NCI-H774 (cell line): ENCODE measurements at regions not wholly inside any gene's neighbourhood (a gene's known extent, or its start where the extent isn't known, plus 50 kb on each side); places are given as distances from the start of the nearest gene placed in this dataset.

ENCODE experiments used
- DNase-seq: peaks from one replicate; lab custom pipeline; 2025; lab: John Stamatoyannopoulos, UW

DNA sequence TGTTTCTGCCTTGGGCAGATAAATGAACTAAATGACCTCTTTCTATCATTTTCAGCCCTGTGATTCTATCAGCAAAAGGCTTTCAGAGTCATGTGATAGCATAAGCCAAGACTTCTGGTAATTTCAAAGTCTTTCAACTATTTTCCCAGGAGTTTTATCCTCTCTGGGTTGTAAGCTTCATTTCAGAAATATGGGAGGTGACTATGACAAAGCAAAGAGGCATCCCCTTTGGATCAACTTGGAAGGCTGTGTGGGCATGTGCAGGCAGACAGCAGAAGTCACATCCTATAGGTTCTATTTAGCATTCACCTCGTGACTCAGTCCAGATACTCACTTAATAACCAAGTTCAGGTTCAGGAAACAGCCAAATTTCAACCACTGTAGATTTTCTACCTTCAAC lies 149.0 kb upstream of the FST start:
- no peak for DNase-seq

DNA sequence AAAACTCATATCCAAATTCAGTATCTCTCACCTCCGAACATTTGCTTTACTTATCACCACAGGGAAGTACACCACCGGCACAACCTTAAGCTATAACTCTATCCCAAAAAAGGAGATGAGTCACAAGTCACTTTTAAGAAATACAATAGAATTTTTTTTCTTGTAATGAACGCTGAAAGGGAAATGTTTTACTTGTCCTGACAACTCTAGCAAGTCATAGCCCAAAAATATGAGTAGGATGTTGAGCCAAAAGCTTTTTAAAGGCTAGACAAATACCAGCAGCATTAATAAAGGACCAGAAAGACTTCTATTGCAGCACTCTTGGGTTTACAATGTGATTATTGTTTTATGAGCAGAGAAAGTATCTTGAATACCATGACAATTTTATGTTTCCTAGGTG lies 147.3 kb upstream of the FST start:
- DNase-seq = no peak

DNA sequence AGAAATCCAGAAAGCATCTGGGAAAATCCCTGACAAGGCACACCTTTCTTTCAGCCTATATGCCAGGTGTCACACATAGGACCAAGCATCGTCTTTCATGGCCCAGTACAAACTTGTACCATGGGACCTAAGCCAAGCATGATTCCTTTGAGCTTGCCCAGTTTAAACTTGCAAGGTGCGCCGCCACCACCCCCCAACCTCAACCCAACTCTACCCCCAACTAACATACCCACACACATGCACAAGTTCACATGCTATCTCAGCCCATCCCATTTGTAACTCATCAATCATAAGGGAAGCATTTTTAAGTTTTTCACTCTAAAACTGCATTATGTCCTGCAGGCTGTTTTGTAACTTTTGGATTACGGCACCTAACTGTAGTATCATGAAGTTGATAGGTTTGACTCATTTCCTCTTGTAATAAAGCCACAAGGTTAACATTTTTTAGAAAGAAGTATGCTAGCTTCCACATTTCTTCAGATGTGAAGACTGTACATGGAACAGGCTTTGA lies 145.9 kb upstream of the FST start:
- no peak for DNase-seq

DNA sequence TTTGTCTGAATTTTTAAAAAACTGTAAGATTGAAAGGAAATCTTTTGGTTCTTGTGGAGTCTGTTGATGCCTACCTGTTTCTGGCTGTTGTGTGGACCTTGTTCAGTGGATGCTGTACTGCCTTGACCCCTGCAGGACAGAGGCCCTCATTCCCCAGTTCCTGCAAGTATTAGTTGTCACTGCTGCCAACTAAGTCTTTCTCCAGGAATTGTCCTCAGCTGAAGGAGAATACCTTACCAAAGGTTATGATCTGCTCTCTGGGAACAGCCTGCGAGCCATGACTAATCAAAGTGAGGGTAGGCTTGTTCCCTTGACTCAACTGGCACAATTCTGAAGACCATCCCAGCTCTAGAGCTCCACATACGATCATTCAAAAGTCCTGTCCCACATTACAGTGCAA lies 145.3 kb upstream of the FST start:
- no peak for DNase-seq

DNA sequence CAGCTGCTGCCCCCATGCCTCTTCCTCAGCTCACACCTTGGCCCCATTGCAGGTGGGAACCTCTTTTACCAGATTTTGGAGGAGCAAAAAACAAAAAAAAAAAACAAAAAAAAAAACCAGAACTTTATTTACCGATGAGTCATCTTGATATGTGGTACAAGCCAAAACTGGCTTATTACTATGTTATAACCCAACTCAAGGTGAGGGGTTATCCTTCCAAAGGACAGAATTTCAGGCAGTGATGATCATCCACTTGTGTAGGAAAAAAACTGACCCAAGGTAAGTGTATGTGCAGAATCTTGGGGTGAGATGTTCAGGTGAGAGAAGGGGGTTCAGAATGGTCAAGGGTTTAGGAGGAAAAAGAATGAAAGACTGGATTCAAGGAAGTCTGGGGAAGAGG lies 142.6 kb upstream of the FST start:
- DNase-seq = no peak

DNA sequence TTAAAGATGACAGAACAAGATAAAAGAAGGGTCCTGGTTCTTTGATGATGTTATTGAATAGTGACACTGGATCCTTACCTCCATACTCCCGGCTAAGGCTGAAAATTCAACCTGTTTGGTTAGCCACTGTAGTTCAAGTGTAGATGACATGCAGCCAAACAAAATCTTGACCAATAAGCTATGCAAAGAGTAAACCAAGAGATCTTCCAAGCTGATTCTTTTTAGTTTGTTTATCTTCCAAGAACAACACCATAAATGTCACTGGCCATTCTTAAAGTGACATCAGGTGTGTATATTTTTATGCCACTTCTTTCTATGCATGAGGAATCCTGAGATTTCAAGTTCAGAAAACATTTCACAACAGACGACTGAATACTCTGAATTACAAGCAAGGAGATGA lies 141.5 kb upstream of the FST start:
- DNase-seq = no peak

DNA sequence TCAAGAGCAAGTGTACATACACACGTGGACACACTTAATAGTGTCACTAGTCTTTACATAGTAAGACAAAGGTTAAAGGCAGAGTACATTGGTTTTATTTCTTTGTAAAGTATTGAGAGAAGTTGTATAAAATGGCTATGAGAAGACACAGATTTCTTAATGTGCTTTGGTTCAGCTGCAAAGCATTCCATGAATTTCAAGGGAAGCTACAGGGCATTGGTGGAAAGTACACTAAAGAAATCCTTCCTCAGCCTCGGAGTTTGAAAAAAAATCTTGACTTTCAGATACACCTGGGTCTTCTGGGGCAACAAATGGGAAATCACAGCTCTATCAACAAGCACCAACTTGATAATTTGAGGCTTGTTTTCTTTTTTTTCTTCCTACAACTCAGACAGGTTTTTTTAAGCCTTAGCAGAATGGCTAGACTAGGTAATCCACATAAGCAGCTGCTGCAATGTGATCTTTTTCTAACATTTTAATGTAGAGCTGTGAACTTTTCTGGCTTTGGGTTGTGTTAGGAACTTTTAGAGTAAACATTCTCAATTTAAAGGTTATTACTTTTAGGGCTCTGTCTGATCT lies 140.4 kb upstream of the FST start:
- no peak for DNase-seq

DNA sequence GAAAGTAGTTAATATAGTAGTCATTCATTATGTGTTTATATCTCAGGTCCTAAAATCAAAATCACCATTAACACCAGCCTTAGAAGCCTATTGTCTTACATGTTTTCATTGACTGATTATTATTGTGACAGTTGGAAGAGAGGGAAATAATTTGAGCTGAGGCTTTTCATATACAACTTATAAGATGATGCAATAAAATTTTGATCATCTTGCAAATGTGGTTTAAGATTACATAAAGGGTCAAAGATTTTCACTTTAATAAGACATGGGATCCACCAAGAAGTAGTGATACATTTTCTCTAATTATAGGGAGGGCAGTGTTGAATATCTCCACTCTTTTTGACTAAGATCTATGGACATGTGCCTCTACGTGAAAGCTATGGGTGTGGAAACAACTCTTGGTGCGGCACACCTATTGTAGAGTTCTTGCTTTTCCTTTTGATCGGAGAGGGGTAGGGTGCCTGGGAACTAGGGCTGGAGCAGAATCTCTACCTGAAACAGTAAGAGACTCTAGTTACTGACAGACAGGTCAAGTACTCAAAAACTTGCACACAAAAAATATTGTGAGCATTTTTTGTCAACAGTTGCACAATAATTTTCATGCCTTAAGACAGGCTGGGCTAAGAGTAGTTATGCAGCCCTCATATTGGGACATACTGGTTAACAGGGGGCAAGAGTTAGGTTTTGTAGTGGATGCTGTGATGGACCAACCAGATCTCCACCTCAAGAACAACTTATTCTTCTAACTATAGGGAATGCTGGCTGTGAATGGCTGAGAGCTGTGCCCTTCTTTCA lies 139.3 kb upstream of the FST start:
- no peak for DNase-seq

DNA sequence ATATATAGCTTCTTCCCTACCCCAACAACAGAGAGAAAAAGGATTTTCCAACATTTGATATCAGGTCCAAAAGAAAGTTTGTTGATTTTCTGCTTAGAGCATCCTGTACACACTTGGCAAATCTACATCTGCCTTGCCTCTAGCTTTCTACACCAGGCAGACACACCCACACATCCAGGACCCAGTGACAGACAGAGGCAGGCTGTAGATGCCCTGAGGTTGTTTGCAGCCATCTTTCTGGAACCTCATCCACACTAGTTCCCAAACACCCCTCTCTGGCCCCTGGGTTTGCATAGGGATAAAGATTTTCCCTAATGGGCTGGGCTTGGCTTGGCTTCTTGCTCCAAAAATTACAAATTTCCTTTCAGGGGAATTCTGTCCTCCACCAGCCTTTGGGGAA lies 138.2 kb upstream of the FST start:
- no peak for DNase-seq

DNA sequence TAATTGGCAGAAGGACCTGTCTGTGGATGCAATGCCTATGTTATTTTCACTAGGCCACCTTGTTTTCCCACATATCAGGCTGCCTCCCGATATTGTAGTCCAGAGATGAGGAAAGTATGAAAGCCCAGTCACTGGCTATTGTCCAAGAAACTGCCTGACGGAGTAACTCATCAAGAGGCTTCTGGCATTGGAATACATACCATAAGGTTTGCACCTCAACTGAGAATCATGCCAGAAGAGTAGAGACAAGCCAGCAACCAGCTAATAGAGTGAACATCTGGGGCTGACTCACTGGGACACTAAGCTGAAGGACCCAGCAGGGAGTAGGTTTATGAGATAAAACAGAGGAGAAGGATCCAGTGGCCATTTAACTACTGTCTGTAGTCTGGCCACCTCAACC lies 137.2 kb upstream of the FST start:
- DNase-seq = no peak

DNA sequence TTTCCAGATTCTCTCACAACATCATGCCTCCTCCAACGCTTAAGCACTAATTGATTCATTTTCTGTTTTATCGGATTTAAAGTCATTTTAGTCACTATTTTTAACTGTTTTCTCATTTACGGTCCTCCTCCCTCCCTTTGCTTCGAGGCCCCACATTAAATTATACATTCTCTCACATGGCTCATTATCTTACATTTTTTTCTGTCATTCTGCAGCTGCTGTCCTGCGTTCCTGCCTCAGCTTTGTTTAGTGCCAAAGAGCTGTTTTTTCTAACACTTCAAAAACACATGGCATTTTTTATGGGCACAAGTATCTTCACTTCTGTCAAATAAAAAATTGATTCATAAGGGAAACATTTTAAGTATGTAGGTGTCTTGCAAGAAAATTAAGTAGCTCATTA lies 130.1 kb upstream of the FST start:
- no peak for DNase-seq

DNA sequence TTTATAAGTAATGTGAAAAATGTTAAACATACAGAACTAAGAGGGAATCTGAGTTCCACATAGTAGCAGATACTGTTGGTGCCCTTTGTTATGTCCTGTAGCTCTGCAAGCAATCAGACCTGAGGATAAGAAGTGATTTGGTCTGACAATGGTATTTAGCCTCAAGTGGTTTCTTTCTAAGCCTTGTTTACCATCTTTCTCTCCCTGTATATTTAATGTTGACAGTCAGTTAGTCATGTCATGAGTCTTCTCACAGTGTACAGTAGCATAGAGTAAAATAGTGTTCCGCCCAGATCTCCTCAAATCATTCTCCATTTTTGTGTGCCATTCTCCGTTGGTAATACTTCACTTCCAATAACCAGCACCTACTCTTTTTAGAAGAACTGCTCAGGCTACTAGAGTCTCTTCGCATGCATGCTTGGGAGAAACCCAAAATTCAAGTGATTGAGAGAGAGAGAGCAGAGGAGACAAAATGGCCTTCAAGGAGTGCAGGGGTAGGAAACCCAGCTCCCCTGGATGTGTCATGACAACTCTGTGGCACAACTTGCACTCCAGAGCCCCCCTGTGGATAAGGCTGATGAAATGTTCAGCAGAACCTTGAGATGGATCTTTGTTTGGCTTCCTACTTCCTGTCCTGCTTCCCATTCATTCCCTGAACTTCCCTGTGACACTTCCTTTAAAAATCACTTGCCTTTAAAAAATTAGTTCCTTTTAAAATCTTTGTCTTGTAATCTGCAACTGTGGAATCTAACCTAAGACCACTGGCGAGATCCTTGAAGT lies 129.2 kb upstream of the FST start:
- DNase-seq = no peak

DNA sequence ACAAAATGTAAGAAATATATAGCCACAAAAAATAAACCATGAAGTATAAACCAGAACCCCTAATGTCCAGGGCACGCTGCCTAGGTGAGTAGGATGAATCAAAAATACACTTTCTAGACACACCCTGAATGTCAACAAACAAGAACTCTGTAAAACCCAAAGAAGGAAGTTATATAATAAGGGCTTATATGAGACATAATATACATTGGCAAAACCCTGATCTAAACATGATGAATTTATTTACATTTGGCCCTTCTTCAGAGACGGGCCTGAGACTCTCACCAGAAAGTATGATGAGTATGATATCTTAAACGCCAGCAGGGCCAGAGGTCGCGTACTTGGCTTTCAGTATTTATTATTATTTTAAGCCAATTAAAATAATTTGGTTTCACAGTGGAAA lies 125.1 kb upstream of the FST start:
- DNase-seq = no peak

DNA sequence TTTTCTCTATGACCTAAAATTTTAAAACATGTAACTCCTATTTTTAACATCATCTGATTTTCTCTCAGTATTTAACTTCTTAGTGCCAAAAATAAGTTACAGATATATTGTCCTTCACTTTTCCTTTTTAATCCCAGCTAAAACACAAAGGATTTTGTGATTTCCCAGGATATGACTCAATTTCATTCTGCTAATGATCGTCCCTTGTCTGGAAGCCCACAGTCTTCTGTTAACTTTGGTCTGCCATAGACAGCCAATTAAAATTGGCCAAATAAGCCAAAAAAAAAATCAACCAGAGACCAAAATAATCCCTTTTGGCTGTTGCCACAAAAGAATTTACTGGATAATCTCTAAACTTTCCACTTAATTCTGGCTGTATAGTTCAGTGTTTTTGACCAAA lies 124.5 kb upstream of the FST start:
- DNase-seq = no peak

DNA sequence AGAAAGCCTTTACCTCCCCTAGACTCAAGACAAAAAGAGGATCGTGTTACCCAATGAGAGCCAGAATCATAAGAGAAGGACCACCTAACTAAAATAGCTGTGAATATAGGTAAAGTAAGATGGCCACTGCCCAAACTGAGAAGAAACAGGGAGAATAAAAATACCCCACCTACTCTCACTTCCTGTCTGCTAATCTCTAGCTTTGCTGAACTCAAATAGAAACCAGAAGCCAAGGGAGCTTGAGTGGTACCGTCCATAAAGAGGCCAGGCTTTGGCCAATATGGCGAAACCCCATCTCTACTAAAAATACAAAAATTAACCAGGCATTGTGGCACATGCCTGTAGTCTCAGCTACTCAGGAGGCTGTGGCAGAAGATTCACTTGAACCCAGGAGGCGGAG lies 123.0 kb upstream of the FST start:
- DNase-seq = no peak

DNA sequence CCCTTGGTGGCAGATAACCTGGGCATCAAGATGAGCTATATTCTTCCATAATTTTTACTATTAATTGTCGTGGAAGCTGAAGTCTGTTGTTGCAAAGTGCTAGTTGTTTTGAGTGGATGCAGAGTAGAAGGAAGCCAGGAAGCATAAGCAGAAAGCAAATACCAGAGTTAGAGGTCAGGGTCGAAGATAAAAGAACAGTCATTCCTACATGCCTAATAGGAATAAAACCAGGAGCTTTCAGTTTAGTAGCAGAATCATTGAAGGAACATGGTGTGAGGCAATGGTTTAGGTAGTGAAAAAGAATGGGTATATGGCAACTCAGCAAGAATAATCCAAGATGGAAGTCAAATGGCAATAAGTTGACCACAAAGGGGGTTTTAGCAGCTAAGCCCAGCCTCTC lies 121.6 kb upstream of the FST start:
- no peak for DNase-seq

DNA sequence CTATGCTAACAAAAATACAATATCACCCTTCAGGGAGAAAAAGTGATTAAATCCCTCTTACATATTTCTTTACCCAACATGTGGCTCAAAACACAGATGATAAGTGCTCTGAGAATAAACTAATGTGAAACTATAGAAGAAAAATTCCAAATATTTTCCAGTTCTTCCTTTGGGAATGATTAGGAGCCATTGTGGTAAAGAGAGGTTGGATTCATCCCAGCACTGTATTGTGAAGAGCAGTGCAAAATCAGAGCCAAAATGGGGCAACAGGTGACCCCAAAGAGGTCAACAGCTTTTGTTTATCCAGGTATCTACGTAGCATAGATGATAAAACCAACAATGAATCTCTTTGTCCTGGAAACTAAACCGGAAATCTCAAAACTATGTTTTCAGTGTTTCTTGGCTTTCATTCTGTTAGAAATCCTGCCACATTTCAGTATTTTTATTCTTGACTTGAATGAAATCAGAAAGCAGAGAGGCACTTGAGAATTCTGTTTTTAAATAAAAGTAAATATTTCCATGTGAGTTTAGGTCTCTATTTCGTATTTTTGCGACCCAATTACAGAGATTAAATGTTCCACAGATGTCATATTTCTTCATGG lies 120.4 kb upstream of the FST start:
- DNase-seq = no peak

DNA sequence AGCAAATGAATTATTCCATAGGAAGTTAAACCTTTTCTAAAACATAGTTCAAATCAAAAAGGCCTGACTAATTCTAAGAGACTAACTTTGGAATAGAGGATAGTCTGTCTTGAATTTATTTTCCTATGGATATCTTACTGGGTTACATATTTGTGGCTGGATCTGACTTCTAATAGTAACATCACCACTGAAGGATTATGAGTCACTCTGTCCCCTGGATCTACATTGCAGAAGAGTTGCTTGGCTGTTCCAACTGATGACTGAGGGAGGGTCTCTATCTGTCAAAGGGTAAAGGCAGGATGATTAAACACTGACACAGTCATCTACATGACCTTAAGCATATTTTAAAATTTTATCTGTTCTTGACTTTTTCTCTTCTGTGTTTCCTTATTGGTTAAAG lies 119.6 kb upstream of the FST start:
- DNase-seq = no peak

DNA sequence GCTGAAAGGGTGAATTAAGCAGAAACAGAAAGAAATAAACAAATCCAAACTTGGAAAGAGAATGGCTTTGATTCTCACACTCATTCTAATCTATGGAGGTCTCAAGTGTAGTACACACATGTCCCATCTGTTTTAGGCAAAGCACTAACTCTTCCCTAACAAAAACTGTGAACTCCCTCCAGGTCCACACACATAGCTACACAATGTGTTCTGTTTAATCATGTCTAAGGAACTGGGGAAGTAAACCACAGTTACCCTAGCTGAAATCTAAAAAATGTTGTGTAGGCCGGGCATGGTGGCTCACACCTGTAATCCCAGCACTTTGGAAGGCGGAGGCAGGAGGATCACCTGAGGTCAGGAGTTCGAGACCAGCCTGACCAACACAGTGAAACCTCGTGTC lies 118.7 kb upstream of the FST start:
- DNase-seq = no peak

DNA sequence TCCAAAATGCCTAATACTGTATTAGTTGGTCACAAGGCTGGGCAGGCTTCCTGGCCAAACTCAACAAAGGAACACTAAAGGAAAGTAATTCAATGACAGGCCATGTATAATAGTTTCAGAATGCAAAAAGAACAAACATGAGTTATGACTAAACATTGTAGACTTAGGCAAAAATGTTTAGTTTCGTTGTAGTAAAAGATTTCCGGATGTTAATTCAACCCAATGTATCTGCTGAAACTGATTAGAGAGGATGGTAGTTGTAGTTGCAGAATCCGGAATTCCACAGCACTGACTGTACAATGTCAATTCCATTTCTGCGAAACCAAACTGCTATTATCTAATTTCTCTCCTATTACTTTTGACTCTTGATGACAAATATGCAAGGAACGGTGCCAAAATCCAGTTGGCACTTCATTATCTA lies 117.9 kb upstream of the FST start:
- no peak for DNase-seq

DNA sequence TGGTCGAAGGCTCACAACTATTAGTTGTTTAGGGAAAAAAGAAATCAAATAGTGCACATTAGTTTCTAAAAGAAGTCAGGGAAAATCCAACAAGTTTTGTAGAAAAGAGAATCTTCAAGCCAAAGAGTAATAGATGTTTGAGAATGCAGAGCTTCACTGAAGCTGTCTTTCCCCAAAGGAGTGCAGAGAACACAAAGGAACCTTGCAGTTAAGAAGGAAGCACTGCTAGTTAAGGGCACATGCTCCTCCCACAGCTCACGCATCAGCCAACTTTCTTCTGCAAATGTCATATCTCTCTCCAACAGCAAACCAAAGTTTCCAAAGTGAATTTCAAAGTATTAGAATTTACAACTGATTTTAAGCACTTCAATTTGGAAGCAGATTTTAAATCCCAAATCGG lies 116.4 kb upstream of the FST start:
- DNase-seq = no peak

DNA sequence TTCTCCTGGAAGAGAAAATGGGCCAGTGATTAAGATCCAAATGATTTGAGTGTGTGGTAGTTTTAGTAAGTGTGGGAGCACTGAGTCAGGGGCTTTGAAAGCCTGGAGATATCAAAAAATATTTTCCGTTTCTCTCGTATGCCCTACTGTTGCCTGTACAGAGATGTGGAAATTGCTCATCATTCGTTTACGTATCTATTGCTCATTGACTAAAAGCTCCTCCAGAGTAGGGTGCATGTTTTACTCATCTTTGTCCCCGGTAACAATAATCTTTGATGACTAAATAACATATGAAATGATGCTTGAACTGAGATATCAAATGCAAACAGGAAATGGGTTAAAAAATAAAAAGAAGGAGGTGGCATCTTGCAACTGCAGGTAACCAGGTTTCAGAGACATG lies 114.2 kb upstream of the FST start:
- DNase-seq = no peak

DNA sequence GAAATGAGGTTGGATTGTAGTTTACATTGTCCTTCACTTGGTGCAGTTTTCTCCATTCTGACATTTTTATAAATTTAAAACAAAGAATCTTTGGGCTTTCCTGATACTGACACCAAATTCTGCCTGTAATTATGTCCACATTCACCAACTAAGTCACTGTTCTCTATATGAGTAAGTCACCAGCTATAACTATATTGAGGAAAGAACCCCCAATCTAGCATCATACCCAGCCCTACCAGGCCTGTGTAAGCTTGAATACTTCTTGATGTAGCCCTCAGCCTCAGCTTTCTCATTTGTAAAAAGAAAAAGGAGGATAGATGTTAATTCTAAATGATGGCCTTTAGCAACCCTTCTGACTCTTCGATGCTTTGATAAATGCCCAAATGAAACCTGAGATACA lies 112.7 kb upstream of the FST start:
- DNase-seq = no peak
